H1 (cell line): ENCODE measurements at regions not wholly inside any gene's neighbourhood (a gene's known extent, or its start where the extent isn't known, plus 50 kb on each side); places are given as distances from the start of the nearest gene placed in this dataset.

Source experiments
- JUN ChIP-seq: IDR thresholded peaks from 2 replicates; pipeline ENCODE4 v1.6.1; 2011; ENCODE audit warnings: low read depth, mild to moderate bottlenecking, improper control_type of control experiment, low read length
- SIRT6 ChIP-seq: IDR thresholded peaks from one replicate; pipeline ENCODE4 v1.7.1; 2012; ENCODE audit warnings: low read length, inconsistent platforms
- TEAD4 ChIP-seq: IDR thresholded peaks from 2 replicates; pipeline ENCODE4 v1.6.1; 2012; ENCODE audit warnings: low read depth, low read length, inconsistent platforms, mixed read lengths

- no peak for TF ChIP-seq JUN
- no peak for TF ChIP-seq TEAD4
- TF ChIP-seq SIRT6 = no peak
Measured at GRCh38 chr12:30384976-30385375, 310.7 kb downstream of the IPO8 start (continued).
